Neutrophil (primary cell): ENCODE measurements at regions not wholly inside any gene's neighbourhood (a gene's known extent, or its start where the extent isn't known, plus 50 kb on each side); places are given as distances from the start of the nearest gene placed in this dataset.

ENCODE experiments used
- H3K27ac ChIP-seq: fragments of 200-600 bp; sonication (generic); 2 replicates; pipeline ENCODE4 v1.5.1; 2016; ENCODE audit warnings: mild to moderate bottlenecking, moderate library complexity
- H3K27me3 ChIP-seq: fragments of 200-600 bp; sonication (generic); 2 replicates; pipeline ENCODE4 v1.6.0; 2016; ENCODE audit warnings: mild to moderate bottlenecking
- H3K36me3 ChIP-seq: fragments of 200-600 bp; sonication (generic); 2 replicates; pipeline ENCODE4 v1.5.1; 2017
- H3K4me1 ChIP-seq, 2 experiments: fragments of 200-600 bp in 1 of 2; sonication (generic) in 1 of 2; 1 replicate in 1 of 2; 2 replicates in 1 of 2; pipeline versions ENCODE4 v1.5.1 to v1.6.1; 2013 to 2016; ENCODE audit warnings: low read depth in 1 of 2, low read length in 1 of 2, mild to moderate bottlenecking in 1 of 2, moderate library complexity in 1 of 2; ENCODE audit not compliant: control insufficient read depth in 1 of 2, insufficient read depth in 1 of 2
- H3K4me3 ChIP-seq, 2 experiments: fragments of 200-600 bp in 1 of 2; sonication (generic) in 1 of 2; 1 replicate in 1 of 2; 2 replicates in 1 of 2; pipeline ENCODE4 v1.5.1; 2013 to 2016; ENCODE audit warnings: low read depth in 1 of 2, low read length in 1 of 2, mild to moderate bottlenecking in 1 of 2, moderate library complexity in 1 of 2
- H3K9me3 ChIP-seq: fragments of 200-600 bp; sonication (generic); 2 replicates; pipeline ENCODE4 v1.5.1; 2016
- CTCF ChIP-seq: fragments of 200-600 bp; sonication (generic); IDR thresholded peaks from 2 replicates; pipeline ENCODE4 v1.5.1; 2016; ENCODE audit warnings: antibody characterized with exemption

GRCh38 chr4:27276307-27277073, 415.8 kb downstream of the STIM2 start:
- TF ChIP-seq CTCF = no peak
- H3K9me3 ChIP-seq = no peaks in the 10 kb centered on the region
- no peaks in the 10 kb centered on the region for H3K4me1 ChIP-seq
- H3K27ac ChIP-seq = no peak overlapping the region
- H3K27me3 ChIP-seq = no peaks in the 10 kb centered on the region
- H3K36me3 ChIP-seq = no peaks in the 10 kb centered on the region
- no peak overlapping the region for H3K4me3 ChIP-seq

- Histone ChIP-seq H3K27ac (no peak overlapping the region), H3K9me3 (no peaks in the 10 kb centered on the region), H3K4me1 (no peaks in the 10 kb centered on the region), H3K27me3 (no peaks in the 10 kb centered on the region), H3K36me3 (no peaks in the 10 kb centered on the region), H3K4me3 (no peak overlapping the region)
- no peak for TF ChIP-seq CTCF
Measured at GRCh38 chr4:27278615-27279375, 418.2 kb downstream of the STIM2 start.

- no peaks in the 10 kb centered on the region for H3K4me1 ChIP-seq
- no peak overlapping the region for H3K27ac ChIP-seq
- no peak for TF ChIP-seq CTCF
- H3K27me3 ChIP-seq = no peaks in the 10 kb centered on the region
- H3K36me3 ChIP-seq = no peaks in the 10 kb centered on the region
- H3K9me3 ChIP-seq = no peaks in the 10 kb centered on the region
- H3K4me3 ChIP-seq = no peak overlapping the region
Measured at GRCh38 chr4:27288496-27288895, 427.9 kb downstream of the STIM2 start.

- Histone ChIP-seq H3K36me3 (no peaks in the 10 kb centered on the region), H3K9me3 (no peaks in the 10 kb centered on the region), H3K27me3 (no peaks in the 10 kb centered on the region), H3K27ac (no peak overlapping the region), H3K4me1 (no peaks in the 10 kb centered on the region), H3K4me3 (no peak overlapping the region)
- TF ChIP-seq CTCF = no peak
Measured at GRCh38 chr4:27289704-27290103, 429.1 kb downstream of the STIM2 start.

- no peaks in the 10 kb centered on the region for H3K36me3 ChIP-seq
- H3K4me1 ChIP-seq = no peaks in the 10 kb centered on the region
- no peaks in the 10 kb centered on the region for H3K9me3 ChIP-seq
- H3K4me3 ChIP-seq = no peak overlapping the region
- H3K27ac ChIP-seq = no peak overlapping the region
- no peak for TF ChIP-seq CTCF
- no peaks in the 10 kb centered on the region for H3K27me3 ChIP-seq
Measured at GRCh38 chr4:27293831-27294230, 433.2 kb downstream of the STIM2 start.
